HEK293 (cell line): ENCODE measurements at regions not wholly inside any gene's neighbourhood (a gene's known extent, or its start where the extent isn't known, plus 50 kb on each side); places are given as distances from the start of the nearest gene placed in this dataset.

Experiments
- CTCF ChIA-PET: fragments of 350-600 bp; formaldehyde crosslinking; extraction: SDS; loops from one replicate; lab custom pipeline; 2021; ENCODE audit warnings: antibody characterized with exemption; lab: Yijun Ruan, JAX
- POLR2A ChIA-PET: fragments of 300-600 bp; formaldehyde crosslinking; extraction: SDS; loops from one replicate; lab custom pipeline; 2020; ENCODE audit warnings: antibody characterized with exemption, inconsistent platforms; lab: Yijun Ruan, JAX
- H3K27ac ChIP-seq: fragments of 200-500 bp; sonication (Bioruptor generic); 2 replicates; pipeline ENCODE4 v1.5.1; 2014; ENCODE audit warnings: low read depth, low read length, control low read depth, inconsistent platforms; ENCODE audit errors: extremely low read depth
- H3K36me3 ChIP-seq, 2 experiments: fragments of 200-500 bp in 1 of 2; sonication (Bioruptor generic) in 1 of 2; 1 replicate in 1 of 2; 2 replicates in 1 of 2; pipeline ENCODE4 v1.5.1; 2014 to 2017; ENCODE audit warnings: inconsistent platforms in 2 of 2, low read length in 2 of 2; ENCODE audit not compliant: control insufficient read depth in 2 of 2, insufficient read depth in 1 of 2
- H3K4me1 ChIP-seq: fragments of 200-500 bp; sonication (Bioruptor generic); 2 replicates; pipeline ENCODE4 v1.5.1; 2014; ENCODE audit warnings: mild to moderate bottlenecking, low read length, inconsistent platforms; ENCODE audit not compliant: control insufficient read depth, insufficient read depth
- H3K4me3 ChIP-seq: 2 replicates; pipeline ENCODE4 v1.5.1; 2011; ENCODE audit warnings: low read depth, mild to moderate bottlenecking, control low read depth, low read length, moderate library complexity
- H3K9me3 ChIP-seq: fragments of 200-500 bp; sonication (Bioruptor generic); 2 replicates; pipeline ENCODE4 v1.5.1; 2014; ENCODE audit warnings: low read depth, low read length, inconsistent platforms; ENCODE audit not compliant: control insufficient read depth, insufficient read depth
- HIC1 ChIP-seq: fragments of 450-650 bp; formaldehyde crosslinking; IDR thresholded peaks from 2 replicates; pipeline ENCODE4 v1.5.1; 2016; ENCODE audit warnings: missing biosample characterization, missing genetic modification characterization
- IKZF3 ChIP-seq: fragments of 450-650 bp; IDR thresholded peaks from 2 replicates; pipeline ENCODE4 v1.5.0; 2018; ENCODE audit warnings: missing biosample characterization, mild to moderate bottlenecking, missing genetic modification characterization, moderate library complexity
- OVOL3 ChIP-seq: fragments of 450-650 bp; formaldehyde crosslinking; IDR thresholded peaks from 2 replicates; pipeline ENCODE4 v1.5.1; 2016; ENCODE audit warnings: missing biosample characterization, missing genetic modification characterization
- PATZ1 ChIP-seq: fragments of 450-650 bp; formaldehyde crosslinking; IDR thresholded peaks from 2 replicates; pipeline ENCODE4 v1.5.1; 2016; ENCODE audit warnings: missing biosample characterization, missing genetic modification characterization
- REPIN1 ChIP-seq: fragments of 450-650 bp; formaldehyde crosslinking; IDR thresholded peaks from 2 replicates; pipeline ENCODE4 v1.5.1; 2017; ENCODE audit warnings: missing biosample characterization, missing genetic modification characterization, low read depth
- SALL2 ChIP-seq: fragments of 450-650 bp; formaldehyde crosslinking; IDR thresholded peaks from 2 replicates; pipeline ENCODE4 v1.5.0; 2017; ENCODE audit warnings: missing biosample characterization, mild to moderate bottlenecking, missing genetic modification characterization, borderline replicate concordance
- TRIM28 ChIP-seq: IDR thresholded peaks from 2 replicates; pipeline ENCODE4 v1.6.1; 2011; ENCODE audit warnings: low read length, control low read depth, borderline replicate concordance
- WT1 ChIP-seq: fragments of 450-650 bp; formaldehyde crosslinking; IDR thresholded peaks from 2 replicates; pipeline ENCODE4 v1.5.1; 2016; ENCODE audit warnings: missing biosample characterization, missing genetic modification characterization
- ZBTB17 ChIP-seq: fragments of 450-650 bp; formaldehyde crosslinking; IDR thresholded peaks from 2 replicates; pipeline ENCODE4 v1.5.1; 2016; ENCODE audit warnings: missing biosample characterization, missing genetic modification characterization
- ZBTB8A ChIP-seq: fragments of 450-650 bp; formaldehyde crosslinking; IDR thresholded peaks from 2 replicates; pipeline ENCODE4 v1.5.1; 2016; ENCODE audit warnings: missing biosample characterization, missing genetic modification characterization
- ZFHX2 ChIP-seq: fragments of 450-650 bp; formaldehyde crosslinking; conservative IDR thresholded peaks from 2 replicates; pipeline ENCODE4 v1.5.1; 2016; ENCODE audit warnings: missing biosample characterization, missing genetic modification characterization
- ZIC2 ChIP-seq: fragments of 450-650 bp; formaldehyde crosslinking; IDR thresholded peaks from 2 replicates; pipeline ENCODE4 v1.5.1; 2016; ENCODE audit warnings: missing biosample characterization, missing genetic modification characterization
- ZNF133 ChIP-seq: fragments of 450-650 bp; formaldehyde crosslinking; IDR thresholded peaks from 2 replicates; pipeline ENCODE4 v1.5.1; 2016; ENCODE audit warnings: missing biosample characterization, missing genetic modification characterization
- ZNF174 ChIP-seq: fragments of 450-650 bp; formaldehyde crosslinking; IDR thresholded peaks from 2 replicates; pipeline ENCODE4 v1.5.0; 2017; ENCODE audit warnings: missing biosample characterization, mild to moderate bottlenecking, missing genetic modification characterization
- ZNF274 ChIP-seq, 2 experiments: fragments of 200-500 bp in 1 of 2; fragments of 450-650 bp in 1 of 2; sonication (Bioruptor generic) in 1 of 2; formaldehyde crosslinking in 1 of 2; IDR thresholded peaks; 2 replicates each; pipeline versions ENCODE4 v1.5.1 to v1.6.1; 2014 to 2016; ENCODE audit warnings: borderline replicate concordance in 1 of 2, inconsistent platforms in 1 of 2, low read length in 1 of 2, missing biosample characterization in 1 of 2, missing genetic modification characterization in 1 of 2
- ZNF518A ChIP-seq: fragments of 450-650 bp; formaldehyde crosslinking; conservative IDR thresholded peaks from 2 replicates; pipeline ENCODE4 v1.5.1; 2016; ENCODE audit warnings: low read depth, missing biosample characterization, missing genetic modification characterization
- ZNF549 ChIP-seq: fragments of 450-650 bp; IDR thresholded peaks from 2 replicates; pipeline ENCODE4 v1.5.1; 2018; ENCODE audit warnings: missing biosample characterization, missing genetic modification characterization, mild to moderate bottlenecking, inconsistent platforms, moderate library complexity
- ZNF571 ChIP-seq: fragments of 450-650 bp; formaldehyde crosslinking; IDR thresholded peaks from 2 replicates; pipeline ENCODE4 v1.5.0; 2017; ENCODE audit warnings: missing biosample characterization, missing genetic modification characterization
- ZNF791 ChIP-seq: fragments of 450-650 bp; formaldehyde crosslinking; IDR thresholded peaks from 2 replicates; pipeline ENCODE4 v1.5.1; 2016; ENCODE audit warnings: missing biosample characterization, missing genetic modification characterization
- ZSCAN4 ChIP-seq: fragments of 450-650 bp; formaldehyde crosslinking; IDR thresholded peaks from 2 replicates; pipeline ENCODE4 v1.5.1; 2017; ENCODE audit warnings: missing biosample characterization, missing genetic modification characterization

GRCh38 chr9:80556631-80557030 is 984.9 kb downstream of the TLE4 start:
- no peak overlapping the region for H3K4me3 ChIP-seq
- no peak for TF ChIP-seq ZNF549 (tag by site-specific recombination)
- TF ChIP-seq ZNF174: no peak
- no peak for TF ChIP-seq OVOL3
- no peak for TF ChIP-seq ZNF133
- no peak for TF ChIP-seq ZNF571
- no peak for TF ChIP-seq WT1 (tag by site-specific recombination)
- TF ChIP-seq ZBTB17 (tag by site-specific recombination): no peak
- TF ChIP-seq ZNF518A (tag by site-specific recombination): no peak
- TF ChIP-seq TRIM28: no peak
- no peak for TF ChIP-seq SALL2 (tag by site-specific recombination)
- no peak for TF ChIP-seq ZSCAN4
- TF ChIP-seq ZNF791 (tag by site-specific recombination): no peak
- no peak for TF ChIP-seq REPIN1 (tag by site-specific recombination)
- TF ChIP-seq ZIC2 (tag by site-specific recombination): no peak
- no peak for TF ChIP-seq ZFHX2 (tag by site-specific recombination)
- no peak for TF ChIP-seq ZNF274 (IDR thresholded peaks at IDR 0.05; ENCODE audit: low read length)
- TF ChIP-seq ZNF274 (tag by site-specific recombination; IDR thresholded peaks at IDR 0.05; ENCODE audit: borderline replicate concordance): no peak
- no peak for TF ChIP-seq IKZF3 (tag by site-specific recombination)
- no peak for TF ChIP-seq ZBTB8A (tag by site-specific recombination)
- TF ChIP-seq HIC1: no peak
- no peak for TF ChIP-seq PATZ1 (tag by site-specific recombination)
- no peaks in the 10 kb centered on the region for H3K9me3 ChIP-seq
- H3K27ac ChIP-seq: no peak overlapping the region
- CTCF ChIA-PET: no interaction called here
- POLR2A ChIA-PET: no interaction called here
- H3K4me1 ChIP-seq: no peaks in the 10 kb centered on the region
- H3K36me3 ChIP-seq: no peaks in the 10 kb centered on the region
